SIG-M5 (cell line): ENCODE measurements at regions not wholly inside any gene's neighbourhood (a gene's known extent, or its start where the extent isn't known, plus 50 kb on each side); places are given as distances from the start of the nearest gene placed in this dataset.

Experiments
- DNase-seq: peaks from one replicate; lab custom pipeline; 2025; lab: John Stamatoyannopoulos, UW

GRCh38 chr3:187931101-187931500, 185.8 kb upstream of the BCL6 start:
- no peak for DNase-seq

GRCh38 chr3:187931770-187932278, 186.6 kb upstream of the BCL6 start:
- DNase-seq, result no peak

- DNase-seq, result no peak
Observed at GRCh38 chr3:187932530-187932929, 187.3 kb upstream of the BCL6 start.

GRCh38 chr3:187935623-187936156, 190.4 kb upstream of the BCL6 start:
- no peak for DNase-seq

- DNase-seq, result no peak
Observed at GRCh38 chr3:187936676-187937075, 191.4 kb upstream of the BCL6 start.

- DNase-seq, result no peak
Observed at GRCh38 chr3:187939891-187940290, 194.6 kb upstream of the BCL6 start.

GRCh38 chr3:187941135-187941847, 196.0 kb upstream of the BCL6 start:
- DNase-seq, result no peak

GRCh38 chr3:187941848-187942194, 196.6 kb upstream of the BCL6 start:
- DNase-seq, result no peak

- DNase-seq, result no peak
Observed at GRCh38 chr3:187942658-187943241, 197.5 kb upstream of the BCL6 start.

- no peak for DNase-seq
Observed at GRCh38 chr3:187943677-187944389, 198.6 kb upstream of the BCL6 start.

- DNase-seq, result no peak
Observed at GRCh38 chr3:187944390-187945179, 199.3 kb upstream of the BCL6 start.

- no peak for DNase-seq
Observed at GRCh38 chr3:187945374-187945773, 200.1 kb upstream of the BCL6 start.

GRCh38 chr3:187946163-187946691, 201.0 kb upstream of the BCL6 start:
- no peak for DNase-seq

- no peak for DNase-seq
Observed at GRCh38 chr3:187946981-187947380, 201.7 kb upstream of the BCL6 start.

GRCh38 chr3:187947927-187948682, 202.8 kb upstream of the BCL6 start:
- DNase-seq, result no peak

GRCh38 chr3:187949093-187949820, 204.0 kb upstream of the BCL6 start:
- DNase-seq, result no peak

GRCh38 chr3:187950671-187951070, 203.3 kb upstream of the LPP start:
- DNase-seq, result no peak

GRCh38 chr3:187951452-187952190, 202.3 kb upstream of the LPP start:
- DNase-seq, result no peak

- DNase-seq, result no peak
Observed at GRCh38 chr3:187952849-187953248, 201.1 kb upstream of the LPP start.

- DNase-seq, result no peak
Observed at GRCh38 chr3:187954516-187954872, 199.5 kb upstream of the LPP start.
